HG03064 (cell line): ENCODE measurements at regions not wholly inside any gene's neighbourhood (a gene's known extent, or its start where the extent isn't known, plus 50 kb on each side); places are given as distances from the start of the nearest gene placed in this dataset.
"Not testable (repeated sequence)": the region's sequence is repeated elsewhere in the genome, so short reads cannot be mapped to it uniquely, and the experiment has no call there.

Source experiments
- ATAC-seq: cut with Tn5 transposase; IDR thresholded peaks from one replicate; pipeline ENCODE4 v1.9.1; 2021; ENCODE audit warnings: low read depth; ENCODE audit not compliant: unreplicated experiment

GRCh38 chr3:115384381-115384780 is 237.3 kb upstream of the ZBTB20 start:
- no peak for ATAC-seq

GRCh38 chr3:115385774-115386730 is 237.3 kb upstream of the GAP43 start:
- no peak for ATAC-seq

- ATAC-seq, result no peak
Measured at GRCh38 chr3:115388166-115388565, 235.1 kb upstream of the GAP43 start.

- ATAC-seq, result no peak
Measured at GRCh38 chr3:115388811-115389210, 234.5 kb upstream of the GAP43 start.

DNA sequence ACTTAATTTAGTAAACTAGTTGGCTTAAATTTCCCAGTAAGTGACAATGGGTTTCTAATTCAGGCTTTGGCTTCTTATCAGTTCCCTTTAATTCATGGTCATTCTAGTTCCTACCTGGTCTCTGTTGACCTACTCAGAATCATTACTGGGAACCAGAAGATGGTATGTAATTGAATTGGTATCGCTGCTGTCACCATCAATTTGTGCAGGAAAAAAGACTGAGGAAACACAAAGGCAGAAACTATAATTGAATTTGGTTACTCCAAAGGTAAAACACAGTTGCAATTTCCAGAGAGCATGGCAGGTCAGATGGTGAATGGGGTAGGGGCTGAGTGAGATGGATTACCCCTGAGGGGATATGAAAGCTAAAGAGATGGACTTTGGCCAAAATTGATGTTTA is 226.5 kb upstream of the GAP43 start:
- ATAC-seq, result no peak

GRCh38 chr3:115397433-115397832 is 225.9 kb upstream of the GAP43 start:
- no peak for ATAC-seq

DNA sequence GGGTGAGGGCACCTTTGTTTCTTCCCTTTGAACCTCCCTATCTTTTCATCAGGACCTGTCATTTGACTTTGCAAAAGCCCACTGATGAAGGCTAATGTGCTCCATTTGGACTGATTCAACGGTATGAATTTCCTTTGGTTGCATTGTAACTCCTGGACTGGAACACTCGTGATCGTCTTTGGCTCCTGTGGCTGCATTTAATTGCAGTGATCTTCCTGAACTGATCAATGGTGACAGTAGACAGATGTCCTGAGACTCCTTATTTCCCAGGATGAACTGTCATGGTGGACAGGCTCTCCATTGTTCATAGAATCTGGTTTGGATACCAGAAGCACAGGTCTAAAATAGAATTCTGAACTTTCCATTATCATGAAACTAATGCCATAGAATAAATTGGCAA is 224.8 kb upstream of the GAP43 start:
- ATAC-seq, result no peak

- no peak for ATAC-seq
Measured at GRCh38 chr3:115399750-115400149, 223.6 kb upstream of the GAP43 start.

- no peak for ATAC-seq
Measured at GRCh38 chr3:115401298-115401697, 222.0 kb upstream of the GAP43 start.

DNA sequence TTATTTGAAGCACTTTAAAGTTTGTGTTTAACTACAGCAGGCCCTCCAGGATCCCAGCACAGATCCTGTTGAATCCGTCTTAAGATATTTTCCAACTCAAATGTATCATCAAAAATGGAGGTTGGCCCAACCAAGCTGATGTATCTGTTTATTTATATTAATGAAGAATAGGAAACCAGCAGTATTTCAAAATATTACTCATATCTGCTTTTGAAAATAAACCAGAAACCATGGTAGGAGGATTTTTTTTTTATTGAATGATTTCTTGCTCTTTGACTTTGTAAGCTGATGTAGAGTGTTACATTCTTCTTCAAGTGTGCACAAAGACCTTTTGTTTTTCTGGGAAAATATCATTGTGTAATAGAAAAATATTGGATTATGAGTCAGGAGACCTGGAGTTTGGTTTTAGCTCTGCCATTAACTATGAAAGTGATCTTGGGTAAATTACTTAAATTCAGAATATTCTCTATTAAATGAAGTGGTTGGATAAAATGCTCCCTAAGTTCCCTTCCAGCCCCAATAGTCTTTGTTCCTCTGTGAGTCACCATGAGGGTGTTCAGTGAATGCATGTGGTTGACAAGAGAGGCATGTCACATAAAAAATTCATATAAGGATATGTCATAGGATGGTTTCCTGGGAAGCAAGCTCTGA is 221.3 kb upstream of the GAP43 start:
- ATAC-seq, result no peak

DNA sequence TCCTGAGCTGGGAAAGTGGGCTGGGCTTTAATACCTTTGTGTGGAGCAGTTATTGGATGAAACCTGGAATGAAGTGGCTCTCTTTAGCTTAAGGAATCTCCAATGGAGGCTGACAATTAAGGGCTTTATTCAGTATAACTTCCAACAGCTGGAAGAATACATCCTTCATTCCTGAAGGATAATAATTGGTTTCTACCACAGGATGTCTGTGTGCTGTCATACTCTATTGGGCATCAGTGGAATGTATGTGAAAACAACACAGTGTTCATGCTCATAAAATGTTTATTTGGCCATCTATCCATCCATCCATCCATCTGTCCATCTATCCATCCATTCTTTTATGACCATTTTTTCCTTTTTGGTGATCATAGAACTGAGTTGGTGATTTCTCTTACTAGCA is 220.7 kb upstream of the GAP43 start:
- ATAC-seq, result no peak

- no peak for ATAC-seq
Measured at GRCh38 chr3:115403786-115404185, 219.5 kb upstream of the GAP43 start.

DNA sequence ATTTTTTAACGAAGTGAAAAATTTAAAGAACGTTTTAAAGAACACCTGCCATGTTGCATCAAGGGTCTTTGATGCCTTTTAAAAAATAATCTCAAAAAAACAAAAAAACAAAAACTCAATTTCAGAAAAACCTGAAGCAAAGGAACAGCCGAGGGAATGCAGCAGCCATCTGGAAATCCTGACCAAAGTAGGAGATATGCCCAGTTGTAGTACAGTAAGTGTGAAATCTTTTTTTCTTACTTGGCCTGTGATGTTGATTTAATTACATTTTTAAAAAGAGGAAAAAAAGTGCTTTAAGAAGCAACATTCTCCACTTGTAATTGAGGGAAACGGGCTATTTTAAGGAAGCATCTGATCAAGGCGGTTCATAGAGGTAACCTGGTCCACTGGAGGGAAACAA is 213.7 kb upstream of the GAP43 start:
- no peak for ATAC-seq

DNA sequence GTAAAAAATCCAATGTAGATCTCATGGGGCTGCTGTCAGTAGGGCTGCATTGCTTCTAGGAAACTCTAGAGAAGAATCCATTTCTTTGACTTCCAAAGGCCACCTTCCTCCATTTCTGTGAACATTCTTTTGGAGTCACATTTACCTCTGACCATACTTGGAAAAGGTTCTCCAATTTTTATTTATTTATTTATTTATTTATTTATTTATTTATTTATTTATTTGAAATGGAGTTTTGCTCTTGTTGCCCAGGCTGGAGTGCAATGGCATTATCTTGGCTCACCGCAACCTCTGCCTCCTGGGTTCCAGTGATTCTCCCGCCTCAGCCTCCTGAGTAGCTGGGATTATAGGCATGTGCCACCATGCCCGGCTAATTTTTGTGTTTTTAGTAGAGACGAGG is 208.7 kb upstream of the GAP43 start:
- not testable (repeated sequence) for ATAC-seq

GRCh38 chr3:115415246-115415996 is 207.9 kb upstream of the GAP43 start:
- no peak for ATAC-seq

GRCh38 chr3:115418583-115418982 is 204.7 kb upstream of the GAP43 start:
- ATAC-seq, result no peak

- ATAC-seq, result no peak
Measured at GRCh38 chr3:115420086-115420485, 203.2 kb upstream of the GAP43 start.

- ATAC-seq, result no peak
Measured at GRCh38 chr3:115423170-115423569, 200.1 kb upstream of the GAP43 start.

DNA sequence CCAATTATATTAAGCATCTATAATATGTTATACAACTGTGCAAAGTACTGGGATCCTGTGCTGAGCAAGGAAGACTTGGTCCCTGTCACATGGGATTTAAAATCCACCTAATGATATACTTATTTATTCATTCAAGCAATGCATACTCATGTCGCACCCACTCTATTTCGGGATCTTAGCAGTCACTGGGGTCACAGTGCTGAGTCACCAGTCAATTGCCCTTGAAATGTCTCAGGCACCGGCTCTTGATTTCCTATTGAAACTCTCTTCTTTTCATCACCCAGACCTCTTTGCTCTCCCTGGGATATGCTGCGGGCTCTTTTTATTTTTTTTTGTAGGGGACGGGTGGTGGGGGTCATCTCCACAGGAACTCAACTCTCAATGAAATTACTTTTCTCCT is 194.5 kb upstream of the GAP43 start:
- no peak for ATAC-seq

GRCh38 chr3:115436767-115437301 is 186.5 kb upstream of the GAP43 start:
- no peak for ATAC-seq

DNA sequence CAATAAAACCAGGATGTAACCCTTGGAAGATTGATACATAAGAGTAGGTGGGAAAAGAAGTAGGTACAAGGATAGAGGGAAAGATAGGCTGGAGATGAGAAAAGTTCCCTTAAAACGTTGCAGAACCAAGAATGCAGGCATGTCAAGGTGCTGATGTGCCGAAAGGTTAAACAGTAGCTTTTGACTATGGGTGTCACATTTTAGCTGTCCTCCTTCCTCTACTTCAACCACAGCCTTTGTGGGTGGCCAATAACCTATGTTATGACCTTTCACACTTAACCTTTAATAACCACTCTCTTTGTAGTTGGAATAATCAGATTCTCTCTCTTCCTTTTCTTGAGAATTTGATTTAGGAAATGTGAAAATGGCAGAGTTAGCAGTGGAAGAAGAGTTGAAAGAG is 184.5 kb upstream of the GAP43 start:
- ATAC-seq, result no peak
